Mucosa of descending colon (tissue), 3 donors: ENCODE measurements at regions not wholly inside any gene's neighbourhood (a gene's known extent, or its start where the extent isn't known, plus 50 kb on each side); places are given as distances from the start of the nearest gene placed in this dataset.

Source experiments
- ATAC-seq: fragments of 200-7000 bp; cut with Tn5 transposase; one replicate; pipeline ENCODE4 v1.9.1; 2020; ENCODE audit warnings: mild to moderate bottlenecking, moderate library complexity
- DNase-seq, 3 donors: peaks; one replicate each; pipeline ENCODE4 v3.0.0-alpha.2; 2020
- H3K36me3 ChIP-seq: fragments of 200-600 bp; one replicate; pipeline ENCODE4 v1.8.0; 2021; ENCODE audit warnings: low read depth, mild to moderate bottlenecking
- H3K4me1 ChIP-seq: fragments of 200-600 bp; one replicate; pipeline ENCODE4 v1.8.0; 2021; ENCODE audit warnings: low read depth, mild to moderate bottlenecking
- H3K4me3 ChIP-seq: fragments of 200-600 bp; one replicate; pipeline ENCODE4 v1.8.0; 2021; ENCODE audit warnings: mild to moderate bottlenecking
- H3K9me3 ChIP-seq: fragments of 200-600 bp; one replicate; pipeline ENCODE4 v1.8.0; 2021; ENCODE audit warnings: mild to moderate bottlenecking
- CTCF ChIP-seq: fragments of 200-600 bp; IDR thresholded peaks from one replicate; pipeline ENCODE4 v1.8.0; 2022; ENCODE audit warnings: antibody characterized with exemption, mild to moderate bottlenecking
- intact Hi-C, 2 donors: fragments of 100-400 bp; cut with DNase I in 1 of 2; cut with micrococcal nuclease in 1 of 2; formaldehyde crosslinking; loops; one replicate each; pipeline versions ENCODE4 v1.11.0 to v1.11.1; 2022; cut with DNase I, micrococcal nuclease
- donor health status: DM: no; HTN: no; CAD: no; lungs with moderate emphysema.
- donor health status: DM: no; HTN: no; CAD: no.
- donor health status: DM: no; HTN: yes; CAD: no.

DNA sequence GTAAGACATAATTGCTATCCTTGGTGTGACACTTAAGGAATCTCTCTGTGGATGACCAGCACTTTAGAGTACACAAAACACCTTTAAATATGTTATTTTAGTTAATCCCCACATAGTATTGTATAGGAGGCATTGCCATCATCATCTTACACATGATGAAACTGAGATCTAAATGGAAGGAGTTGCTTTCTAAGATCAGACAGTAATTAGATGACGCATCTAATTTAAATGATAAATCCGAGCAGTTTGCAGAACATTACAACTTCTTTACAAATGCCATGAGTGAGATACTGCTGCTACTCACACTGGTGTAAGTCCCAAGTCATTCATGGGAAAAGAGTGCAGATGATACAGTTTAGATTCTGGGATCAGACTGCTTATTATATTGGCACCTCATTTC, 431.9 kb downstream of the MFSD1 start:
- TF ChIP-seq CTCF, result no peak

GRCh38 chr3:159234306-159234705, 432.5 kb downstream of the MFSD1 start:
- H3K36me3 ChIP-seq, result no peaks in the 10 kb centered on the region
- H3K9me3 ChIP-seq, result no peaks in the 10 kb centered on the region
- DNase-seq (peak in 1 of 3 donors; percentile 3), ATAC-seq (no peak)
- intact Hi-C loops, result loop anchor here in 1 of 2 donors (10.0 kb wide), 1 partner anchor 100 kb away; no protein-coding TSS in a partner anchor
- no peaks in the 10 kb centered on the region for H3K4me1 ChIP-seq
- TF ChIP-seq CTCF, result no peak
- H3K4me3 ChIP-seq, result no peak overlapping the region

More for the DNA sequence above, 431.9 kb downstream of the MFSD1 start:
- H3K36me3 ChIP-seq, result no peaks in the 10 kb centered on the region
- ATAC-seq, result no peak
- H3K4me1 ChIP-seq, result no peaks in the 10 kb centered on the region
- intact Hi-C loops, result loop anchor here in 1 of 2 donors (10.0 kb wide), 1 partner anchor 99 kb away; no protein-coding TSS in a partner anchor
- no peak overlapping the region for H3K4me3 ChIP-seq
- H3K9me3 ChIP-seq, result no peaks in the 10 kb centered on the region
- no peak for DNase-seq

DNA sequence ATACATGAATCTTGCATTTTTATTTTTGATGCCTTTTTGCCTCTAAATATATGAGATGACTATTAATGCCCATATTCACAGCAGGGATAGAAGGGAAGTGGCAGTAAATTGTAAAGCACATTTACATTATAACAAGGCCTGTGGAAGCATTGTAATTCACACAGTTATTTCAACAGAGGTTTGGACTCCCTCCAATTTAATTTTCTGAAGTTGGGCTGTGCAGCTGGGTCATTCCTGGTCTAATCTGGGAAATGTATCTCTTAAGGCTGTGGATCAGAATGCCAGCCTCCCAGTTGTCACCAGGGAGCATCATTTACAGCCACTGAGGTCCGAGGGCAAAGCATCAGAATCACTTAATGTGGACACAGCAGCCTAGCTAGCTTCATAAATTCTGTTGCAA, 434.5 kb downstream of the MFSD1 start:
- DNase-seq, result no peak
- no peak for ATAC-seq
- no peak for TF ChIP-seq CTCF
- H3K4me1 ChIP-seq, result no peaks in the 10 kb centered on the region
- H3K4me3 ChIP-seq, result no peak overlapping the region
- no peaks in the 10 kb centered on the region for H3K36me3 ChIP-seq
- intact Hi-C loops, result loop anchor here in 1 of 2 donors (10.0 kb wide), 1 partner anchor 102 kb away; no protein-coding TSS in a partner anchor
- no peaks in the 10 kb centered on the region for H3K9me3 ChIP-seq

GRCh38 chr3:159237226-159237625, 435.4 kb downstream of the MFSD1 start:
- Histone ChIP-seq H3K36me3 (no peaks in the 10 kb centered on the region), H3K9me3 (no peaks in the 10 kb centered on the region), H3K4me3 (no peak overlapping the region), H3K4me1 (no peaks in the 10 kb centered on the region)
- DNase-seq (no peak), ATAC-seq (no peak)
- intact Hi-C loops, result loop anchor here in 1 of 2 donors (10.0 kb wide), 1 partner anchor 102 kb away; no protein-coding TSS in a partner anchor
- TF ChIP-seq CTCF, result no peak

DNA sequence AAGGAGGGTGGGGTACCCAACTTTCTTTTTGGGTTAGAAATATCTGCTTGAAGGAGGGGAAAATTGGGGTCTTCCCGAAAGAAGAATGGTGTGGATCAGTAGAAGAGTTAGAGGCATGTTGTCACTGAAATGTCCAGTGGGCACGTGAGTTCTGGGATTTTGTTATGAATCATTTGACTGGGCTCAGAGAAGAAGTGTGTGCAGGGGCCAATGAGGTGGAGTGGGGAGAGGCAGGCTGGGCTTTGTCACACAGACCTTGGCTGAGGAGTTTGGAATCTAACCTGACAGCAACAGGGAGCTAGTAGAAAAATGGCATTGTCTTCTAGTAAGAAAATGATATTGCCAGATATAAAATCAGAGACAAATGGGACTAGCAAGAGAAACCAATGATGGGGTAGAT, 436.8 kb downstream of the MFSD1 start:
- Histone ChIP-seq H3K36me3 (no peaks in the 10 kb centered on the region), H3K4me3 (no peak overlapping the region), H3K9me3 (no peaks in the 10 kb centered on the region), H3K4me1 (no peaks in the 10 kb centered on the region)
- ATAC-seq, result no peak
- no peak for TF ChIP-seq CTCF
- intact Hi-C loops, result loop anchor here in 1 of 2 donors (10.0 kb wide), 1 partner anchor 104 kb away; no protein-coding TSS in a partner anchor
- DNase-seq, result no peak

DNA sequence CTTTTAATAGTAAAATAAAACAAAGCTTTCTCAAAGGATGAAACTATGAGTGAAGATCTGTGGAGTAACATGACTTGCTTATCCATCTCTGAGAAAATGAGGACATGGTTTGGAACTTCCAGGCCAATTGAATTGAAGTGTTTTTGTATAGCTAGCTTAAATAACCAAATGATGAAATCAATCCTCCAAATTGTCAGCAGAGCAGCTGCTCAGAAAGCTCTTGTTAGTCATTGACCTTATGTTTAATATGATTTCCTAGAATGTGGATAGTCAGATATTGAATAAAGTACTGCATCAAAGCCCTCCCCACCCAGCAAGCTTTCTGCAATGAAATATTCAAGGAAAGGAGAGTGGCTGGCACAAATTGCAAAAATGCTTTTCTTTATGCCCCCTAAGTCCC, 437.2 kb downstream of the MFSD1 start:
- no peak overlapping the region for H3K4me3 ChIP-seq
- no peak for DNase-seq
- H3K4me1 ChIP-seq, result no peaks in the 10 kb centered on the region
- no peaks in the 10 kb centered on the region for H3K9me3 ChIP-seq
- no peak for TF ChIP-seq CTCF
- intact Hi-C loops, result loop anchor here in 1 of 2 donors (10.0 kb wide), 1 partner anchor 104 kb away; no protein-coding TSS in a partner anchor
- no peak for ATAC-seq
- no peaks in the 10 kb centered on the region for H3K36me3 ChIP-seq
